ENCODE measurements at regions not wholly inside any gene's neighbourhood (a gene's known extent, or its start where the extent isn't known, plus 50 kb on each side); places are given as distances from the start of the nearest gene placed in this dataset.

DNA sequence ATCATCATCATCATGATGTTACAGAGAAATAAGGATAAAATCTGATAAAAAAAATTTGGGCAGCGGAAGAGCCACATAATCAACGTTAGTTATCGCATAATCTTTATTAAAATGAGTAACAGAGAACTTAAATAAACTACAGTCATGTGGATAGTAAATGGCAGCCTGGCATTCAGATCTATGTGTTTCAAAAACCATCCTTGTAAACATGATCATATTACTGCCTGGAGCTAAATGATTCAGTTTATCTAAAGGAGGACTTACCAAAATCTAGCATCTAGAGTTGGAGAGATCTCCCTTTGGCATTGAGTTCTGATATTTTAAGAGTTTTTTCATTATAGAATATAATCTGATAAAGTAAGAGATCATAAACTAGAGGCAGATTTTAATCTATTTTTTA is 200.1 kb upstream of the MGAT4C start:
- TF ChIP-seq, protein P1, sequence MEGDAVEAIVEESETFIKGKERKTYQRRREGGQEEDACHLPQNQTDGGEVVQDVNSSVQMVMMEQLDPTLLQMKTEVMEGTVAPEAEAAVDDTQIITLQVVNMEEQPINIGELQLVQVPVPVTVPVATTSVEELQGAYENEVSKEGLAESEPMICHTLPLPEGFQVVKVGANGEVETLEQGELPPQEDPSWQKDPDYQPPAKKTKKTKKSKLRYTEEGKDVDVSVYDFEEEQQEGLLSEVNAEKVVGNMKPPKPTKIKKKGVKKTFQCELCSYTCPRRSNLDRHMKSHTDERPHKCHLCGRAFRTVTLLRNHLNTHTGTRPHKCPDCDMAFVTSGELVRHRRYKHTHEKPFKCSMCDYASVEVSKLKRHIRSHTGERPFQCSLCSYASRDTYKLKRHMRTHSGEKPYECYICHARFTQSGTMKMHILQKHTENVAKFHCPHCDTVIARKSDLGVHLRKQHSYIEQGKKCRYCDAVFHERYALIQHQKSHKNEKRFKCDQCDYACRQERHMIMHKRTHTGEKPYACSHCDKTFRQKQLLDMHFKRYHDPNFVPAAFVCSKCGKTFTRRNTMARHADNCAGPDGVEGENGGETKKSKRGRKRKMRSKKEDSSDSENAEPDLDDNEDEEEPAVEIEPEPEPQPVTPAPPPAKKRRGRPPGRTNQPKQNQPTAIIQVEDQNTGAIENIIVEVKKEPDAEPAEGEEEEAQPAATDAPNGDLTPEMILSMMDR (IDR thresholded peaks at IDR 0.05 in 8 of 11, conservative IDR thresholded peaks at IDR 0.05 in 3 of 11) = no peak
- no peak for TF ChIP-seq POLR2AphosphoS5 (IDR thresholded peaks at IDR 0.05)
